Anterior cingulate cortex (tissue), 58 donors: ENCODE measurements at regions not wholly inside any gene's neighbourhood (a gene's known extent, or its start where the extent isn't known, plus 50 kb on each side); places are given as distances from the start of the nearest gene placed in this dataset.

Experiments used
- DNase-seq, 58 donors: peaks; one replicate each; lab custom pipeline; 2025; lab: John Stamatoyannopoulos, UW

GRCh38 chr9:89655990-89656657, 51.3 kb downstream of the GADD45G start:
- DNase-seq: no peak

- DNase-seq: no peak
These were observed 52.5 kb downstream of the GADD45G start for GRCh38 chr9:89657295-89657694.

GRCh38 chr9:89657765-89658164, 53.0 kb downstream of the GADD45G start:
- no peak for DNase-seq

- DNase-seq: peak in 19 of 58 donors; percentile 8 to 63 (median 26)
These were observed 53.6 kb downstream of the GADD45G start for GRCh38 chr9:89658401-89658800.

- no peak for DNase-seq
These were observed 54.1 kb downstream of the GADD45G start for GRCh38 chr9:89658931-89659330.

GRCh38 chr9:89659473-89659872, 54.7 kb downstream of the GADD45G start:
- no peak for DNase-seq

- no peak for DNase-seq
These were observed 55.3 kb downstream of the GADD45G start for GRCh38 chr9:89659891-89660685.

- DNase-seq: peak in 11 of 58 donors; percentile 16 to 71 (median 58)
These were observed 56.7 kb downstream of the GADD45G start for GRCh38 chr9:89661391-89661949.

GRCh38 chr9:89661956-89662717, 57.3 kb downstream of the GADD45G start:
- peak; percentile 35 to 99 (median 94) for DNase-seq

- peak in 3 of 58 donors; percentile 13 to 39 (median 18) for DNase-seq
These were observed 58.2 kb downstream of the GADD45G start for GRCh38 chr9:89662718-89663613.

GRCh38 chr9:89663614-89663970, 58.8 kb downstream of the GADD45G start:
- DNase-seq: no peak

- no peak for DNase-seq
These were observed 59.2 kb downstream of the GADD45G start for GRCh38 chr9:89664010-89664409.

GRCh38 chr9:89664896-89665329, 60.1 kb downstream of the GADD45G start:
- DNase-seq: no peak

- DNase-seq: no peak
These were observed 61.6 kb downstream of the GADD45G start for GRCh38 chr9:89666364-89666763.

GRCh38 chr9:89666950-89667349, 62.1 kb downstream of the GADD45G start:
- no peak for DNase-seq

- DNase-seq: no peak
These were observed 62.9 kb downstream of the GADD45G start for GRCh38 chr9:89667726-89668125.

- no peak for DNase-seq
These were observed 63.5 kb downstream of the GADD45G start for GRCh38 chr9:89668216-89668865.

GRCh38 chr9:89668866-89669246, 64.0 kb downstream of the GADD45G start:
- no peak for DNase-seq

- no peak for DNase-seq
These were observed 64.6 kb downstream of the GADD45G start for GRCh38 chr9:89669361-89669842.
